Smooth muscle cell (in vitro differentiated cells): ENCODE measurements at regions not wholly inside any gene's neighbourhood (a gene's known extent, or its start where the extent isn't known, plus 50 kb on each side); places are given as distances from the start of the nearest gene placed in this dataset.

Source experiments
- DNase-seq: peaks from one replicate; lab custom pipeline; 2025; ENCODE audit not compliant: unreplicated experiment; lab: John Stamatoyannopoulos, UW
- H2AFZ ChIP-seq: fragments of 200-600 bp; sonication (generic); 2 replicates; pipeline ENCODE4 v1.6.0; 2016; ENCODE audit warnings: antibody characterized with exemption, low read depth, mild to moderate bottlenecking
- H3F3A ChIP-seq: fragments of 200-600 bp; sonication (generic); 2 replicates; pipeline ENCODE4 v1.6.0; 2017; ENCODE audit warnings: antibody characterized with exemption, low read depth
- H3K27ac ChIP-seq: fragments of 200-600 bp; sonication (generic); 2 replicates; pipeline ENCODE4 v1.5.1; 2016; ENCODE audit warnings: low read depth, mild to moderate bottlenecking
- H3K27me3 ChIP-seq: fragments of 200-600 bp; sonication (generic); 2 replicates; pipeline ENCODE4 v1.6.1; 2016; ENCODE audit warnings: low read depth, mild to moderate bottlenecking
- H3K36me3 ChIP-seq: fragments of 200-600 bp; sonication (generic); 2 replicates; pipeline ENCODE4 v1.5.1; 2016; ENCODE audit warnings: low read depth
- H3K4me1 ChIP-seq: fragments of 200-600 bp; sonication (generic); 2 replicates; pipeline ENCODE4 v1.5.1; 2016; ENCODE audit warnings: low read depth
- H3K4me2 ChIP-seq: fragments of 200-600 bp; sonication (generic); 2 replicates; pipeline ENCODE4 v1.6.0; 2016; ENCODE audit warnings: mild to moderate bottlenecking
- H3K4me3 ChIP-seq: fragments of 200-600 bp; sonication (generic); 2 replicates; pipeline ENCODE4 v1.5.1; 2016; ENCODE audit warnings: mild to moderate bottlenecking
- H3K79me2 ChIP-seq: fragments of 200-600 bp; sonication (generic); 2 replicates; pipeline ENCODE4 v1.6.0; 2016; ENCODE audit warnings: low read depth, mild to moderate bottlenecking
- H3K9ac ChIP-seq: fragments of 200-600 bp; sonication (generic); 2 replicates; pipeline ENCODE4 v1.6.0; 2016; ENCODE audit warnings: low read depth
- H3K9me3 ChIP-seq: fragments of 200-600 bp; sonication (generic); replicated peaks from 2 replicates; pipeline ENCODE4 v1.5.1; 2016; ENCODE audit warnings: low read depth
- H4K20me1 ChIP-seq: fragments of 200-600 bp; sonication (generic); 2 replicates; pipeline ENCODE4 v1.6.0; 2016; ENCODE audit warnings: low read depth
- WGBS: methylation state at CpG from one replicate; pipeline ENCODE4 v1.1.7; 2016; ENCODE audit warnings: low lambda C conversion rate; 5-methylcytosine and 5-hydroxymethylcytosine counted together
- TF ChIP-seq, protein P1 (sequence below): fragments of 200-600 bp; sonication (generic); IDR thresholded peaks from 2 replicates; pipeline ENCODE4 v1.5.1; 2017; ENCODE audit warnings: borderline replicate concordance, mild to moderate bottlenecking, antibody characterized with exemption; ENCODE audit not compliant: insufficient read depth, poor library complexity, severe bottlenecking

DNA sequence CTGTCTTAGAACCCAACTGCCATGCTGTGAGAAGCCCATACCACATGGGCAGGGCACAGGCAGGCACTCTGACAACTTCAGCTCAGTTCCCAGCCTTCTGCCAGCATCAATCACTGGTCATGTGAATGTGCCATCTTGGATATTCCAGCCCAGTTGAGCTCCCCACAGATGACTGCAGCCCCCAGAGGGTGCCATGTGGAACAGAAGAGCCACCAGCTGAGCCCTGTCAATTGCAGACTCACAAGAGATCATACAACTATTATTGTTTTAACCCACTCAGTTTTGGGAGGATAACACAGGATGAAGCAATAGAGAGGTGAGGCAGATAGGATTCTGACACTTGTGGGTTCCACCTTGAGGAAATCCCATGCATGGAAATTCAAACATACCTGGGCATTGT, 78.4 kb upstream of the ZBTB40 start:
- Histone ChIP-seq H3K9me3 (no peaks in the 10 kb centered on the region), H3K27ac (no peak overlapping the region), H3K9ac (no peak overlapping the region), H3F3A (no peaks in the 10 kb centered on the region), H2AFZ (no peak overlapping the region), H3K27me3 (peaks cover 13% of the 10 kb centered on the region), H4K20me1 (no peaks in the 10 kb centered on the region), H3K36me3 (no peaks in the 10 kb centered on the region), H3K4me2 (no peak overlapping the region), H3K4me1 (no peaks in the 10 kb centered on the region), H3K79me2 (no peaks in the 10 kb centered on the region), H3K4me3 (no peak overlapping the region)
- TF ChIP-seq, protein P1, sequence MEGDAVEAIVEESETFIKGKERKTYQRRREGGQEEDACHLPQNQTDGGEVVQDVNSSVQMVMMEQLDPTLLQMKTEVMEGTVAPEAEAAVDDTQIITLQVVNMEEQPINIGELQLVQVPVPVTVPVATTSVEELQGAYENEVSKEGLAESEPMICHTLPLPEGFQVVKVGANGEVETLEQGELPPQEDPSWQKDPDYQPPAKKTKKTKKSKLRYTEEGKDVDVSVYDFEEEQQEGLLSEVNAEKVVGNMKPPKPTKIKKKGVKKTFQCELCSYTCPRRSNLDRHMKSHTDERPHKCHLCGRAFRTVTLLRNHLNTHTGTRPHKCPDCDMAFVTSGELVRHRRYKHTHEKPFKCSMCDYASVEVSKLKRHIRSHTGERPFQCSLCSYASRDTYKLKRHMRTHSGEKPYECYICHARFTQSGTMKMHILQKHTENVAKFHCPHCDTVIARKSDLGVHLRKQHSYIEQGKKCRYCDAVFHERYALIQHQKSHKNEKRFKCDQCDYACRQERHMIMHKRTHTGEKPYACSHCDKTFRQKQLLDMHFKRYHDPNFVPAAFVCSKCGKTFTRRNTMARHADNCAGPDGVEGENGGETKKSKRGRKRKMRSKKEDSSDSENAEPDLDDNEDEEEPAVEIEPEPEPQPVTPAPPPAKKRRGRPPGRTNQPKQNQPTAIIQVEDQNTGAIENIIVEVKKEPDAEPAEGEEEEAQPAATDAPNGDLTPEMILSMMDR = no peak
- no peak for DNase-seq

DNA sequence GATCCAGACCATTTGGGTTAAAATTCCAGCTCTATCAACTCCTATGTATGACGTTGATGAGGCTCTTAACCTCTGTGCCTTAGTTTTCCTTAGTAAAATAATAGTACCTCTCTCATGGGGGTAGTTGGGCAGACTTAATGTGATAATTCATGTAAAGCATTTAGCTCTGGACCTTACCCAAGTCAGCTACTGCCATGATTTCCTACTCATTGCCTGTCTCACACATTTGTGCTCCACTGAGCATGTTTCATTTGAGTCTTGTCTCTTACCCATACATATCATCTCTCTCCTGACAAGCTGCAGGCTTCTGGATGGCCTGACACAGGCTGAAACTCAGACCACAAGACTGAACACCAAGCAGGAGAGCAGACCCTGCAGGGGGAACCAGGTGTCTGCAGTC, 77.7 kb upstream of the ZBTB40 start:
- Histone ChIP-seq H3K9ac (no peak overlapping the region), H3K4me1 (no peaks in the 10 kb centered on the region), H3K79me2 (no peaks in the 10 kb centered on the region), H2AFZ (no peak overlapping the region), H3F3A (no peaks in the 10 kb centered on the region), H3K27ac (no peak overlapping the region), H3K4me3 (no peak overlapping the region), H3K36me3 (no peaks in the 10 kb centered on the region), H4K20me1 (no peaks in the 10 kb centered on the region), H3K27me3 (peaks cover 9% of the 10 kb centered on the region), H3K4me2 (no peak overlapping the region), H3K9me3 (no peaks in the 10 kb centered on the region)
- DNase-seq = no peak
- TF ChIP-seq, protein P1 = no peak
- 84% methylated on average over 1 of the region's 1 CpG for WGBS

DNA sequence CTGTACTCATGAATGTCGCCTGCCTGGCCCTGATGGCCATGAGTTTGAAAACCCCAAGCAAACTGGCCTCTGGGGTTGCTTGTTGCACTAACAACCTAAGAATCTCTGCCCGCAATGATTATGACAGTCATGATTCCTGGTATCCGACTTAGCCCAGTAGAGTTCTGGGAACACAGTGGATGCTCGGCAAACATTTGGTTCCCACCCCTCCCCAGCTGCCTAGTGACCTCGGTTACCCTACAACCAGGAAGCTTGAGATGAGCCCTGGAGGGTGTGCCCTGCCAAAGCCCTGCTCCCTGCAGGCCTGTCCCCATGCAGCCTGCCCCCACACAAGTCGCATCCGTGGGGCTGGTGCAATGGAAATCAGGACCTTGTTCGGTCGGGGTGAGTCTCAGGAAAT, 76.0 kb upstream of the ZBTB40 start:
- TF ChIP-seq, protein P1 = no peak
- 92% methylated on average over 9 of the region's 9 CpGs for WGBS
- Histone ChIP-seq H3K4me1 (no peaks in the 10 kb centered on the region), H3K36me3 (no peaks in the 10 kb centered on the region), H4K20me1 (no peaks in the 10 kb centered on the region), H3K9ac (no peak overlapping the region), H3K27me3 (no peaks in the 10 kb centered on the region), H3K27ac (no peak overlapping the region), H2AFZ (no peak overlapping the region), H3F3A (no peaks in the 10 kb centered on the region), H3K79me2 (no peaks in the 10 kb centered on the region), H3K4me3 (no peak overlapping the region), H3K9me3 (no peaks in the 10 kb centered on the region), H3K4me2 (no peak overlapping the region)
- no peak for DNase-seq

DNA sequence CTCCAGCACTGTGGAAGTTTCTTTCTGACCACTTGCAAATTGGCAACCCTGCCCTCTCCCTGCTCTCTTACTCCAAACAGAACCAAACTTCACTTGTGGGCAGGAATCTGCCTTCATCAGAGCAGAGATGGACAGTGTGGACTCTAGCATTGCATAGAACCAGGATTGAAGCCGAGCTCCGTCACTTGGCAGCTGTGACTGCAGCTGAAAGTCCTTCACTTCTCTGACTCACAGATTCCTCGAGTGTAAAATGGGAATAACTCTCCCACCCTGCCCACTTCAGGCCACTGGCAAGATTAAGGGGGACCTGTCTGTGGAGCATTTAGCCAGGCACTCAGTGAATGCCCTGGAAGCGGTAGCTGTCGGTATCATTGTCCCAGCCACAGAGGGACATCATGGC, 75.7 kb upstream of the ZBTB40 start:
- Histone ChIP-seq H3K9me3 (no peaks in the 10 kb centered on the region), H3K27me3 (no peaks in the 10 kb centered on the region), H3F3A (no peaks in the 10 kb centered on the region), H3K4me3 (no peak overlapping the region), H3K9ac (no peak overlapping the region), H3K27ac (no peak overlapping the region), H2AFZ (no peak overlapping the region), H3K36me3 (no peaks in the 10 kb centered on the region), H3K4me2 (no peak overlapping the region), H3K4me1 (no peaks in the 10 kb centered on the region), H4K20me1 (no peaks in the 10 kb centered on the region), H3K79me2 (no peaks in the 10 kb centered on the region)
- TF ChIP-seq, protein P1 = no peak
- DNase-seq = no peak
- WGBS = 77% methylated on average over 5 of the region's 5 CpGs
